ENCODE measurements at regions not wholly inside any gene's neighbourhood (a gene's known extent, or its start where the extent isn't known, plus 50 kb on each side); places are given as distances from the start of the nearest gene placed in this dataset.
"Not testable (repeated sequence)": the region's sequence is repeated elsewhere in the genome, so short reads cannot be mapped to it uniquely, and the experiment has no call there.

DNA sequence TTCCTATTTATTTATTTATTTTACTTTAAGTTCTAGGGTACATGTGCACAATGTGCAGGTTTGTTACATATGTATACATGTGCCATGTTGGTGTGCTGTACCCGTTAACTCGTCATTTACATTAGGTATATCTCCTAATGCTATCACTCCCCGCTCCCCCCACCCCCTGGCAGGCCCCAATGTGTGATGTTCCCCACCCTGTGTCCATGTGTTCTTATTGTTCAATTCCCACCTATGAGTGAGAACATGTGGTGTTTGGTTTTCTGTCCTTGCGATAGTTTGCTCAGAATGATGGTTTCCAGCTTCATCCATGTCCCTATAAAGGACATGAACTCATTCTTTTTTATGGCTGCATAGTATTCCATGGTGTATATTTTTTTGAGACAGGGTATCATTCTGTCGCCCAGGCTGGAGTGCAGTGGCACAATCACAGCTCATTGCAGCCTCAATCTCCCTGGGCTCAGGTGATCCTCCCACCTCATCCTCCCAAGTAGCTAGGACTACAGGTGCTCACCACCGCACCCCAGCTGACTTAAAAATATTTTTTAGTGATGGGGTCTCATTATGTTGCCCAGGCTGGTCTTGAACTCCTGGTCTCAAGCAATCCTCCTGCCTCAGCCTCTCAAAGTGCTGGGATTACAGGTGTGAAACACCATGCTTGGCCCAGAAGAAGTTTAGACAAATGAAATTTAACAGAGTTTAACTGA, 140.6 kb downstream of the NPIPB5 start:
- TF ChIP-seq, protein P1, sequence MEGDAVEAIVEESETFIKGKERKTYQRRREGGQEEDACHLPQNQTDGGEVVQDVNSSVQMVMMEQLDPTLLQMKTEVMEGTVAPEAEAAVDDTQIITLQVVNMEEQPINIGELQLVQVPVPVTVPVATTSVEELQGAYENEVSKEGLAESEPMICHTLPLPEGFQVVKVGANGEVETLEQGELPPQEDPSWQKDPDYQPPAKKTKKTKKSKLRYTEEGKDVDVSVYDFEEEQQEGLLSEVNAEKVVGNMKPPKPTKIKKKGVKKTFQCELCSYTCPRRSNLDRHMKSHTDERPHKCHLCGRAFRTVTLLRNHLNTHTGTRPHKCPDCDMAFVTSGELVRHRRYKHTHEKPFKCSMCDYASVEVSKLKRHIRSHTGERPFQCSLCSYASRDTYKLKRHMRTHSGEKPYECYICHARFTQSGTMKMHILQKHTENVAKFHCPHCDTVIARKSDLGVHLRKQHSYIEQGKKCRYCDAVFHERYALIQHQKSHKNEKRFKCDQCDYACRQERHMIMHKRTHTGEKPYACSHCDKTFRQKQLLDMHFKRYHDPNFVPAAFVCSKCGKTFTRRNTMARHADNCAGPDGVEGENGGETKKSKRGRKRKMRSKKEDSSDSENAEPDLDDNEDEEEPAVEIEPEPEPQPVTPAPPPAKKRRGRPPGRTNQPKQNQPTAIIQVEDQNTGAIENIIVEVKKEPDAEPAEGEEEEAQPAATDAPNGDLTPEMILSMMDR (IDR thresholded peaks at IDR 0.05): not testable (repeated sequence)
- not testable (repeated sequence) for TF ChIP-seq EZH2 (IDR thresholded peaks at IDR 0.05; ENCODE audit: borderline replicate concordance, insufficient read depth, low read depth, low read length, poor library complexity, severe bottlenecking)

Measured in B cell (primary cell).